A549 (cell line): ENCODE measurements at regions not wholly inside any gene's neighbourhood (a gene's known extent, or its start where the extent isn't known, plus 50 kb on each side); places are given as distances from the start of the nearest gene placed in this dataset.

ENCODE experiments used
- ATAC-seq, 2 experiments: fragments of 200-7000 bp in 1 of 2; fragments of >200 bp in 1 of 2; cut with Nextera tagmentation in 1 of 2; cut with Tn5 transposase in 1 of 2; 3 replicates each; pipeline versions ENCODE4 v1.8.0 to v1.9.1; 2018 to 2020; ENCODE audit warnings: mild to moderate bottlenecking in 1 of 2, moderate library complexity in 1 of 2
- CTCF ChIA-PET: fragments of 300-600 bp; sonication (Branson Sonifier 250); formaldehyde crosslinking; extraction: SDS; loops from one replicate; lab custom pipeline; 2021; ENCODE audit warnings: antibody characterized with exemption, inconsistent platforms; lab: Yijun Ruan, JAX
- POLR2A ChIA-PET: fragments of 350-600 bp; formaldehyde crosslinking; extraction: SDS; loops from one replicate; lab custom pipeline; 2021; ENCODE audit warnings: antibody characterized with exemption, inconsistent platforms; lab: Yijun Ruan, JAX
- DNase-seq, 2 experiments: peaks; one replicate each; pipeline versions ENCODE4 v3.0.0 to v3.0.0-alpha.2; 2011 to 2016; ENCODE audit warnings: low read depth in 1 of 2, low spot score in 1 of 2
- FAIRE-seq: peaks from 2 replicates; lab custom pipeline; 2011; peaks lifted over from hg19 to GRCh38; lab: Jason Lieb, UNC
- H3K27ac ChIP-seq, 2 experiments: fragments of >200 bp; sonication (Bioruptor Twin); formaldehyde crosslinking; 3 replicates each; pipeline ENCODE4 v1.5.1; 2016 to 2017
- H3K4me1 ChIP-seq: fragments of >200 bp; sonication (Bioruptor Twin); formaldehyde crosslinking; 3 replicates; pipeline ENCODE4 v1.6.1; 2016
- H3K4me2 ChIP-seq: fragments of >200 bp; sonication (Bioruptor Twin); formaldehyde crosslinking; 3 replicates; pipeline ENCODE4 v1.6.1; 2016
- H3K4me3 ChIP-seq: fragments of >200 bp; sonication (Bioruptor Twin); formaldehyde crosslinking; 3 replicates; pipeline ENCODE4 v1.5.1; 2016
- H3K9me3 ChIP-seq: fragments of >200 bp; sonication (Bioruptor Twin); formaldehyde crosslinking; 3 replicates; pipeline ENCODE4 v1.6.1; 2016
- BCL3 ChIP-seq: fragments of >200 bp; sonication (Bioruptor Twin); formaldehyde crosslinking; IDR thresholded peaks from 3 replicates; pipeline ENCODE4 v1.6.1; 2016
- CBX2 ChIP-seq: fragments of 200-600 bp; sonication (generic); IDR thresholded peaks from 2 replicates; pipeline ENCODE4 v1.6.1; 2016; ENCODE audit warnings: low read depth, mild to moderate bottlenecking, borderline replicate concordance
- CBX8 ChIP-seq: fragments of 200-600 bp; sonication (generic); IDR thresholded peaks from 2 replicates; pipeline ENCODE4 v1.6.1; 2016
- EHF ChIP-seq: fragments of 250-450 bp; sonication (Bioruptor Pico); IDR thresholded peaks from 2 replicates; pipeline ENCODE4 v1.5.0; 2020; ENCODE audit warnings: mild to moderate bottlenecking
- ESRRA ChIP-seq: fragments of 150-350 bp; IDR thresholded peaks from 2 replicates; pipeline ENCODE4 v1.6.1; 2014; ENCODE audit warnings: mild to moderate bottlenecking, low read length, borderline replicate concordance
- FOSB ChIP-seq: fragments of 250-450 bp; sonication (Bioruptor Pico); IDR thresholded peaks from 2 replicates; pipeline ENCODE4 v1.5.0; 2020; ENCODE audit warnings: mild to moderate bottlenecking, moderate library complexity
- FOXS1 ChIP-seq: fragments of 250-450 bp; sonication (Bioruptor Pico); IDR thresholded peaks from 2 replicates; pipeline ENCODE4 v1.5.0; 2020; ENCODE audit warnings: mild to moderate bottlenecking, moderate library complexity
- HEYL ChIP-seq: fragments of 250-450 bp; sonication (Bioruptor Pico); IDR thresholded peaks from 2 replicates; pipeline ENCODE4 v1.8.0; 2021; ENCODE audit warnings: mild to moderate bottlenecking, moderate library complexity
- HOXB13 ChIP-seq: fragments of 250-450 bp; sonication (Bioruptor Pico); IDR thresholded peaks from 2 replicates; pipeline ENCODE4 v1.5.0; 2020; ENCODE audit warnings: low read depth, mild to moderate bottlenecking, moderate library complexity
- JUN ChIP-seq, 2 experiments: fragments of >200 bp; sonication (Bioruptor Twin); formaldehyde crosslinking; IDR thresholded peaks; 2 replicates in 1 of 2; 3 replicates in 1 of 2; pipeline ENCODE4 v1.6.1; 2016 to 2017
- JUNB ChIP-seq: fragments of >200 bp; sonication (Bioruptor Twin); formaldehyde crosslinking; IDR thresholded peaks from 2 replicates; pipeline ENCODE4 v1.6.1; 2016
- MAFK ChIP-seq: fragments of 450-650 bp; IDR thresholded peaks from 2 replicates; pipeline ENCODE4 v1.6.1; 2014; ENCODE audit not compliant: partially characterized antibody
- NFE2L2 ChIP-seq: fragments of 150-350 bp; conservative IDR thresholded peaks from 2 replicates; pipeline ENCODE4 v1.6.1; 2014; ENCODE audit warnings: low read length
- NR3C1 ChIP-seq: fragments of >200 bp; sonication (Bioruptor Twin); formaldehyde crosslinking; IDR thresholded peaks from 3 replicates; pipeline ENCODE4 v1.6.1; 2017
- POLR2A ChIP-seq: IDR thresholded peaks from 2 replicates; pipeline ENCODE4 v1.6.1; 2012; ENCODE audit warnings: mild to moderate bottlenecking, low read length
- POLR2AphosphoS2 ChIP-seq: conservative IDR thresholded peaks from 2 replicates; pipeline ENCODE4 v1.6.1; 2012; ENCODE audit warnings: low read length, improper control_type of control experiment, inconsistent platforms
- RFX5 ChIP-seq: fragments of 450-650 bp; IDR thresholded peaks from 2 replicates; pipeline ENCODE4 v1.7.1; 2014; ENCODE audit warnings: antibody characterized with exemption, mild to moderate bottlenecking, moderate library complexity
- TFCP2L1 ChIP-seq: fragments of 250-450 bp; sonication (Bioruptor Pico); IDR thresholded peaks from 2 replicates; pipeline ENCODE4 v1.5.0; 2021; ENCODE audit warnings: mild to moderate bottlenecking
- USF2 ChIP-seq: fragments of 450-650 bp; IDR thresholded peaks from 2 replicates; pipeline ENCODE4 v1.6.1; 2014; ENCODE audit warnings: antibody characterized with exemption
- ZC3H11A ChIP-seq: fragments of 450-650 bp; IDR thresholded peaks from 2 replicates; pipeline ENCODE4 v1.6.1; 2014; ENCODE audit warnings: antibody characterized with exemption, mild to moderate bottlenecking
- ZFP36 ChIP-seq: fragments of 450-650 bp; IDR thresholded peaks from 2 replicates; pipeline ENCODE4 v1.6.1; 2014; ENCODE audit warnings: borderline replicate concordance; ENCODE audit not compliant: partially characterized antibody
- ZNF302 ChIP-seq: fragments of 250-450 bp; sonication (Bioruptor Pico); IDR thresholded peaks from 2 replicates; pipeline ENCODE4 v1.9.0; 2021; ENCODE audit warnings: inconsistent platforms, mild to moderate bottlenecking, moderate library complexity
- ZSCAN20 ChIP-seq: fragments of 250-450 bp; sonication (Bioruptor Pico); IDR thresholded peaks from 2 replicates; pipeline ENCODE4 v1.8.0; 2022; ENCODE audit warnings: mild to moderate bottlenecking, moderate library complexity
- WGBS: methylation state at CpG from one replicate; pipeline ENCODE4 v1.1.6; 2017; ENCODE audit errors: missing lambda C conversion rate; 5-methylcytosine and 5-hydroxymethylcytosine counted together
- TF ChIP-seq, protein P1 (sequence below): IDR thresholded peaks from 2 replicates; pipeline ENCODE4 v1.6.1; 2012
- TF ChIP-seq, protein P2 (sequence below): fragments of 250-450 bp; sonication (Bioruptor Pico); IDR thresholded peaks from 2 replicates; pipeline ENCODE4 v1.5.0; 2021; ENCODE audit warnings: mild to moderate bottlenecking, moderate library complexity, borderline replicate concordance

GRCh38 chr5:2133080-2133479 is 250.4 kb upstream of the IRX4 start:
- POLR2A ChIA-PET = no interaction called here
- Histone ChIP-seq H3K9me3 (no peaks in the 10 kb centered on the region), H3K27ac (no peak overlapping the region), H3K4me1 (no peaks in the 10 kb centered on the region), H3K4me3 (no peak overlapping the region), H3K4me2 (no peak overlapping the region)
- CTCF ChIA-PET = no interaction called here
- DNase-seq = no peak
- WGBS = 38% methylated on average over 6 of the region's 6 CpGs
- no peak for ATAC-seq
- no peak for FAIRE-seq
- TF ChIP-seq RFX5 (no peak), ZSCAN20 (CRISPR knock-in tag) (no peak), EHF (CRISPR knock-in tag) (no peak), TFCP2L1 (CRISPR knock-in tag) (no peak), POLR2A (no peak), JUNB (no peak), NR3C1 (no peak), ZFP36 (no peak), MAFK (no peak), HEYL (CRISPR knock-in tag) (no peak), FOSB (CRISPR knock-in tag) (no peak), ZNF302 (CRISPR knock-in tag) (no peak), NFE2L2 (no peak), ESRRA (no peak)

- H3K4me2 ChIP-seq = no peak overlapping the region
- no peak overlapping the region for H3K4me3 ChIP-seq
- ChIA-PET CTCF (no interaction called here), POLR2A (no interaction called here)
- no peaks in the 10 kb centered on the region for H3K9me3 ChIP-seq
- ATAC-seq = no peak
- no peak for DNase-seq
- 70% methylated on average over 13 of the region's 20 CpGs for WGBS
- no peaks in the 10 kb centered on the region for H3K4me1 ChIP-seq
- no peak overlapping the region for H3K27ac ChIP-seq
- FAIRE-seq = no peak
- TF ChIP-seq CBX2 (no peak), BCL3 (no peak), ZC3H11A (no peak), USF2 (no peak), HOXB13 (CRISPR knock-in tag) (no peak), NR3C1 (no peak), POLR2AphosphoS2 (no peak), CBX8 (no peak), FOSB (CRISPR knock-in tag) (no peak)
- TF ChIP-seq, protein P1, sequence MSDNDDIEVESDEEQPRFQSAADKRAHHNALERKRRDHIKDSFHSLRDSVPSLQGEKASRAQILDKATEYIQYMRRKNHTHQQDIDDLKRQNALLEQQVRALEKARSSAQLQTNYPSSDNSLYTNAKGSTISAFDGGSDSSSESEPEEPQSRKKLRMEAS = no peak
Observed at GRCh38 chr5:2132497-2132847, 249.7 kb upstream of the IRX4 start.

DNA sequence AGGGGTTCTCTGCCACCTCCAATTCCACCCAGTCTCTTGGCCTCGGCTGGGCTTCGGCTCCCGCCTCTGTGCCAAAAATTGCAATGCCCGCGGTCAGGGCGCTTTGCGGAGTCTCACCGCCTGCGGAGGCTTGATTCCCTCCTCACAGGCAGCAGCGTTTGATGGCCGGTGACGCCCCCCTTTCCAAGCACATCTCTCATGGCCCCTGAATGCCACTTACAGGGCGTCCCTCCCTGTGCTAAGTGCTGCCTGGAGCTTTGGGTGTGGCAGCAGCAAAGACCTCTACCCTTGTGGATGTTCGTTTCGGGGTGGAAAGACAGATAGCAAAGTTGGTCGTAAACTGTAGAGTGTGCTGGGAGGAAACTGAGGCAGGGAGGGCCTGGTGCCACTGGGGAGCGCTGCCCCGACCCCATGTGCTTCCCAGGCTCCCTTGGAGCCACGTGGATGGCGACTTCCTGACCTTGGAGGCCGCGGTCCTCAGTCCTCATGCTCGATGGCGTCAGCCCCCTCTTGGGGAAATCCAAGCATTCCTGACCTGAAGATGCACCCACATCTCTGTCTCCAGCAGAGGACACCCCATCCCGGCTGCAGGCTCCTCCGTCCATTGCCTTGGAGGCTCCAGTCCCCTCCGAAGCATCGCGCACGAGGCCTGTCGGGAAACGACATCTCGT is 249.2 kb upstream of the IRX4 start:
- WGBS = 64% methylated on average over 33 of the region's 33 CpGs
- H3K4me2 ChIP-seq = no peak overlapping the region
- no peak for DNase-seq
- no peak for FAIRE-seq
- ChIA-PET POLR2A (no interaction called here), CTCF (no interaction called here)
- TF ChIP-seq JUN (IDR thresholded peaks at IDR 0.05) (no peak), NFE2L2 (no peak), FOXS1 (CRISPR knock-in tag) (no peak), MAFK (no peak)
- TF ChIP-seq, protein P2, sequence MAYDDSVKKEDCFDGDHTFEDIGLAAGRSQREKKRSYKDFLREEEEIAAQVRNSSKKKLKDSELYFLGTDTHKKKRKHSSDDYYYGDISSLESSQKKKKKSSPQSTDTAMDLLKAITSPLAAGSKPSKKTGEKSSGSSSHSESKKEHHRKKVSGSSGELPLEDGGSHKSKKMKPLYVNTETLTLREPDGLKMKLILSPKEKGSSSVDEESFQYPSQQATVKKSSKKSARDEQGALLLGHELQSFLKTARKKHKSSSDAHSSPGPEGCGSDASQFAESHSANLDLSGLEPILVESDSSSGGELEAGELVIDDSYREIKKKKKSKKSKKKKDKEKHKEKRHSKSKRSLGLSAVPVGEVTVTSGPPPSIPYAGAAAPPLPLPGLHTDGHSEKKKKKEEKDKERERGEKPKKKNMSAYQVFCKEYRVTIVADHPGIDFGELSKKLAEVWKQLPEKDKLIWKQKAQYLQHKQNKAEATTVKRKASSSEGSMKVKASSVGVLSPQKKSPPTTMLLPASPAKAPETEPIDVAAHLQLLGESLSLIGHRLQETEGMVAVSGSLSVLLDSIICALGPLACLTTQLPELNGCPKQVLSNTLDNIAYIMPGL (CRISPR knock-in tag) = no peak
- ATAC-seq = no peak
- H3K9me3 ChIP-seq = no peaks in the 10 kb centered on the region
- no peak overlapping the region for H3K4me3 ChIP-seq
- no peaks in the 10 kb centered on the region for H3K4me1 ChIP-seq
- no peak overlapping the region for H3K27ac ChIP-seq
